Activated naive CD8-positive, alpha-beta T cell treated with anti-CD3 and anti-CD28 coated beads, Interleukin-2, amount 50 U/mL, for 24 hours (primary cell): ENCODE measurements at regions not wholly inside any gene's neighbourhood (a gene's known extent, or its start where the extent isn't known, plus 50 kb on each side); places are given as distances from the start of the nearest gene placed in this dataset.

ENCODE experiments used
- ATAC-seq: fragments of 150-1000 bp; cut with Tn5 transposase; one replicate; pipeline ENCODE4 v1.10.0; 2021
- DNase-seq: peaks from one replicate; pipeline ENCODE4 v3.0.0; 2021
- H3K27ac Mint-ChIP-seq: one replicate; pipeline ENCODE4 v1.8.0; 2021; ENCODE audit warnings: mild to moderate bottlenecking, mixed read lengths
- H3K27me3 Mint-ChIP-seq: one replicate; pipeline ENCODE4 v1.8.0; 2021; ENCODE audit warnings: mixed read lengths
- H3K36me3 Mint-ChIP-seq: one replicate; pipeline ENCODE4 v1.8.0; 2021; ENCODE audit warnings: low read depth, mixed read lengths
- H3K4me1 Mint-ChIP-seq: one replicate; pipeline ENCODE4 v1.8.0; 2021; ENCODE audit warnings: mixed read lengths
- H3K4me3 Mint-ChIP-seq: one replicate; pipeline ENCODE4 v1.8.0; 2021; ENCODE audit warnings: mild to moderate bottlenecking, moderate library complexity, mixed read lengths
- H3K9me3 Mint-ChIP-seq: one replicate; pipeline ENCODE4 v1.8.0; 2021; ENCODE audit warnings: mixed read lengths

GRCh38 chr3:5319454-5319853 lies 131.9 kb downstream of the EDEM1 start:
- Mint-ChIP-seq H3K4me3 (no peak overlapping the region), H3K36me3 (no peaks in the 10 kb centered on the region), H3K9me3 (no peaks in the 10 kb centered on the region), H3K27ac (no peak overlapping the region), H3K4me1 (peaks cover 3% of the 10 kb centered on the region), H3K27me3 (peaks cover 3% of the 10 kb centered on the region)
- DNase-seq (no peak), ATAC-seq (peak; percentile 33)

GRCh38 chr3:5321666-5322340 lies 134.3 kb downstream of the EDEM1 start:
- Mint-ChIP-seq H3K27ac (no peak overlapping the region), H3K4me3 (no peak overlapping the region), H3K4me1 (peaks cover 3% of the 10 kb centered on the region), H3K9me3 (no peaks in the 10 kb centered on the region), H3K36me3 (no peaks in the 10 kb centered on the region), H3K27me3 (peaks cover 3% of the 10 kb centered on the region)
- no peak for ATAC-seq
- DNase-seq = no peak

- Mint-ChIP-seq H3K27ac (no peak overlapping the region), H3K9me3 (no peaks in the 10 kb centered on the region), H3K36me3 (peaks cover 2% of the 10 kb centered on the region), H3K4me1 (peaks cover 2% of the 10 kb centered on the region), H3K4me3 (no peak overlapping the region), H3K27me3 (peaks cover 6% of the 10 kb centered on the region)
- ATAC-seq (no peak), DNase-seq (no peak)
These were observed 137.3 kb downstream of the EDEM1 start for GRCh38 chr3:5324780-5325179.

- Mint-ChIP-seq H3K27me3 (peaks cover 4% of the 10 kb centered on the region), H3K4me1 (peaks cover 29% of the 10 kb centered on the region), H3K27ac (no peak overlapping the region), H3K4me3 (no peak overlapping the region), H3K36me3 (peaks cover 2% of the 10 kb centered on the region), H3K9me3 (no peaks in the 10 kb centered on the region)
- ATAC-seq (peak; percentile 94), DNase-seq (peak; percentile 12)
These were observed 142.8 kb downstream of the EDEM1 start for GRCh38 chr3:5330152-5330810.

GRCh38 chr3:5331567-5332269 lies 144.2 kb downstream of the EDEM1 start:
- H3K9me3 Mint-ChIP-seq = no peaks in the 10 kb centered on the region
- ATAC-seq = no peak
- DNase-seq = no peak
- peaks cover 2% of the 10 kb centered on the region for H3K36me3 Mint-ChIP-seq
- peak overlapping the region; percentile 73 for H3K27ac Mint-ChIP-seq
- peaks cover 29% of the 10 kb centered on the region for H3K4me1 Mint-ChIP-seq
- H3K4me3 Mint-ChIP-seq = no peak overlapping the region
- peaks cover 4% of the 10 kb centered on the region for H3K27me3 Mint-ChIP-seq

GRCh38 chr3:5332270-5332956 lies 144.9 kb downstream of the EDEM1 start:
- Mint-ChIP-seq H3K4me1 (peaks cover 29% of the 10 kb centered on the region), H3K4me3 (no peak overlapping the region), H3K36me3 (peaks cover 2% of the 10 kb centered on the region), H3K27ac (no peak overlapping the region), H3K27me3 (peaks cover 4% of the 10 kb centered on the region), H3K9me3 (no peaks in the 10 kb centered on the region)
- ATAC-seq (no peak), DNase-seq (no peak)

GRCh38 chr3:5339967-5340535 lies 152.5 kb downstream of the EDEM1 start:
- H3K9me3 Mint-ChIP-seq = no peaks in the 10 kb centered on the region
- no peak for DNase-seq
- H3K36me3 Mint-ChIP-seq = no peaks in the 10 kb centered on the region
- no peak overlapping the region for H3K4me3 Mint-ChIP-seq
- H3K27me3 Mint-ChIP-seq = no peaks in the 10 kb centered on the region
- H3K4me1 Mint-ChIP-seq = no peaks in the 10 kb centered on the region
- H3K27ac Mint-ChIP-seq = no peak overlapping the region
- ATAC-seq = no peak

- ATAC-seq (no peak), DNase-seq (no peak)
- no peaks in the 10 kb centered on the region for H3K4me1 Mint-ChIP-seq
- H3K27me3 Mint-ChIP-seq = no peaks in the 10 kb centered on the region
- H3K9me3 Mint-ChIP-seq = no peaks in the 10 kb centered on the region
- H3K27ac Mint-ChIP-seq = no peak overlapping the region
- H3K36me3 Mint-ChIP-seq = no peaks in the 10 kb centered on the region
- no peak overlapping the region for H3K4me3 Mint-ChIP-seq
These were observed 154.1 kb downstream of the EDEM1 start for GRCh38 chr3:5341610-5342009.

- Mint-ChIP-seq H3K9me3 (no peaks in the 10 kb centered on the region), H3K27ac (no peak overlapping the region), H3K4me3 (no peak overlapping the region), H3K36me3 (no peaks in the 10 kb centered on the region), H3K4me1 (no peaks in the 10 kb centered on the region), H3K27me3 (no peaks in the 10 kb centered on the region)
- ATAC-seq (no peak), DNase-seq (no peak)
These were observed 156.0 kb downstream of the EDEM1 start for GRCh38 chr3:5343459-5343858.

GRCh38 chr3:5344707-5345106 lies 157.2 kb downstream of the EDEM1 start:
- H3K36me3 Mint-ChIP-seq = no peaks in the 10 kb centered on the region
- H3K27me3 Mint-ChIP-seq = peaks cover 2% of the 10 kb centered on the region
- H3K9me3 Mint-ChIP-seq = peaks cover 4% of the 10 kb centered on the region
- H3K27ac Mint-ChIP-seq = no peak overlapping the region
- no peaks in the 10 kb centered on the region for H3K4me1 Mint-ChIP-seq
- no peak for ATAC-seq
- no peak overlapping the region for H3K4me3 Mint-ChIP-seq
- no peak for DNase-seq

GRCh38 chr3:5347486-5347885 lies 160.0 kb downstream of the EDEM1 start:
- no peaks in the 10 kb centered on the region for H3K36me3 Mint-ChIP-seq
- ATAC-seq (no peak), DNase-seq (no peak)
- H3K4me1 Mint-ChIP-seq = no peaks in the 10 kb centered on the region
- H3K9me3 Mint-ChIP-seq = peaks cover 5% of the 10 kb centered on the region
- peaks cover 3% of the 10 kb centered on the region for H3K27me3 Mint-ChIP-seq
- H3K27ac Mint-ChIP-seq = no peak overlapping the region
- H3K4me3 Mint-ChIP-seq = no peak overlapping the region

- no peak for DNase-seq
- no peaks in the 10 kb centered on the region for H3K36me3 Mint-ChIP-seq
- H3K9me3 Mint-ChIP-seq = peaks cover 5% of the 10 kb centered on the region
- no peaks in the 10 kb centered on the region for H3K4me1 Mint-ChIP-seq
- H3K27ac Mint-ChIP-seq = no peak overlapping the region
- no peak overlapping the region for H3K4me3 Mint-ChIP-seq
- ATAC-seq = no peak
- peaks cover 6% of the 10 kb centered on the region for H3K27me3 Mint-ChIP-seq
These were observed 160.9 kb downstream of the EDEM1 start for GRCh38 chr3:5348229-5348902.

GRCh38 chr3:5349343-5349742 lies 161.8 kb downstream of the EDEM1 start:
- H3K27me3 Mint-ChIP-seq = peaks cover 6% of the 10 kb centered on the region
- no peak for ATAC-seq
- H3K9me3 Mint-ChIP-seq = peaks cover 5% of the 10 kb centered on the region
- no peak overlapping the region for H3K4me3 Mint-ChIP-seq
- no peaks in the 10 kb centered on the region for H3K36me3 Mint-ChIP-seq
- DNase-seq = no peak
- no peaks in the 10 kb centered on the region for H3K4me1 Mint-ChIP-seq
- no peak overlapping the region for H3K27ac Mint-ChIP-seq

- no peak overlapping the region for H3K4me3 Mint-ChIP-seq
- no peaks in the 10 kb centered on the region for H3K36me3 Mint-ChIP-seq
- no peak for DNase-seq
- H3K4me1 Mint-ChIP-seq = no peaks in the 10 kb centered on the region
- H3K9me3 Mint-ChIP-seq = peaks cover 10% of the 10 kb centered on the region
- H3K27me3 Mint-ChIP-seq = peaks cover 10% of the 10 kb centered on the region
- no peak overlapping the region for H3K27ac Mint-ChIP-seq
- peak; percentile 59 for ATAC-seq
These were observed 169.6 kb downstream of the EDEM1 start for GRCh38 chr3:5357089-5357488.
